ENCODE measurements at regions not wholly inside any gene's neighbourhood (a gene's known extent, or its start where the extent isn't known, plus 50 kb on each side); places are given as distances from the start of the nearest gene placed in this dataset.

GRCh38 chr1:36608272-36608671, 125.6 kb upstream of the CSF3R start:
- H3K4me3 ChIP-seq (ENCODE audit: low read length) = no peak overlapping the region
- DNase-seq (ENCODE audit: low read depth) = no peak
- TF ChIP-seq CTCF (conservative IDR thresholded peaks at IDR 0.05; ENCODE audit: low read depth, low read length) = no peak

GRCh38 chr1:36607263-36607651, 124.5 kb upstream of the CSF3R start:
- no peak for DNase-seq (ENCODE audit: low read depth)
- H3K4me3 ChIP-seq (ENCODE audit: low read length) = no peak overlapping the region
- TF ChIP-seq CTCF (conservative IDR thresholded peaks at IDR 0.05; ENCODE audit: low read depth, low read length) = no peak

- no peak for DNase-seq (ENCODE audit: low read depth)
- no peak for TF ChIP-seq CTCF (conservative IDR thresholded peaks at IDR 0.05; ENCODE audit: low read depth, low read length)
- H3K4me3 ChIP-seq (ENCODE audit: low read length) = no peak overlapping the region
These were observed 124.0 kb upstream of the CSF3R start for GRCh38 chr1:36606641-36607262.

- DNase-seq (ENCODE audit: low read depth) = no peak
- no peak overlapping the region for H3K4me3 ChIP-seq (ENCODE audit: low read length)
- TF ChIP-seq CTCF (conservative IDR thresholded peaks at IDR 0.05; ENCODE audit: low read depth, low read length) = no peak
These were observed 123.4 kb upstream of the CSF3R start for GRCh38 chr1:36605942-36606640.

- DNase-seq (ENCODE audit: low read depth) = no peak
- H3K4me3 ChIP-seq (ENCODE audit: low read length) = no peak overlapping the region
- TF ChIP-seq CTCF (conservative IDR thresholded peaks at IDR 0.05; ENCODE audit: low read depth, low read length) = no peak
These were observed 120.7 kb upstream of the CSF3R start for GRCh38 chr1:36603461-36603860.

- no peak for TF ChIP-seq CTCF (conservative IDR thresholded peaks at IDR 0.05; ENCODE audit: low read depth, low read length)
- no peak overlapping the region for H3K4me3 ChIP-seq (ENCODE audit: low read length)
- DNase-seq (ENCODE audit: low read depth) = no peak
These were observed 119.5 kb upstream of the CSF3R start for GRCh38 chr1:36602184-36602583.

GRCh38 chr1:36599828-36600227, 117.1 kb upstream of the CSF3R start:
- no peak for TF ChIP-seq CTCF (conservative IDR thresholded peaks at IDR 0.05; ENCODE audit: low read depth, low read length)
- no peak overlapping the region for H3K4me3 ChIP-seq (ENCODE audit: low read length)

More at GRCh38 chr1:36599828-36600227, 117.1 kb upstream of the CSF3R start:
- no peak for DNase-seq (ENCODE audit: low read depth)

All from retinal pigment epithelial cell (primary cell).